GM12872 (cell line): ENCODE measurements at regions not wholly inside any gene's neighbourhood (a gene's known extent, or its start where the extent isn't known, plus 50 kb on each side); places are given as distances from the start of the nearest gene placed in this dataset.

Source experiments
- TF ChIP-seq, protein P1 (sequence below): IDR thresholded peaks from 3 replicates; pipeline ENCODE4 v1.5.1; 2011; ENCODE audit warnings: low read depth, mild to moderate bottlenecking, low read length, moderate library complexity; ENCODE audit not compliant: insufficient read depth

DNA sequence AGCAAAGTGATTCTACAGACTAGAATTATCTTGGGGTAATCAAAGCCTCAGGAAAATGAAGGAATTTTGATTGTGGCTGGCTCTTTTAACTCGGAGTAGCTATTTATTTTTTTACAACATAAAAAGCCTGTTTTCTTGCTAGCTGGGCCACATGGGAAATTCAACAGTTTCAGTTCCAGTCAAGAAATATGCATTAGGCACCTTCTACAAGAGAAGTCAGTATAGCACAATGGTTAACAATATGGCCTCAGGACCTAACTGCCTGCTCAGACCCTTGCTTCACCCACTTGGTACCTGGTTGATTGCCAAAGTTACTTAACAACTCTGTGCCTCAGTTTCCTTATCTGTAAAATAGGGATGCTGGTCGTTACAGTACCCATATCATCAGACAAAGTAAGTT, 586.2 kb downstream of the ZNF608 start:
- TF ChIP-seq, protein P1, sequence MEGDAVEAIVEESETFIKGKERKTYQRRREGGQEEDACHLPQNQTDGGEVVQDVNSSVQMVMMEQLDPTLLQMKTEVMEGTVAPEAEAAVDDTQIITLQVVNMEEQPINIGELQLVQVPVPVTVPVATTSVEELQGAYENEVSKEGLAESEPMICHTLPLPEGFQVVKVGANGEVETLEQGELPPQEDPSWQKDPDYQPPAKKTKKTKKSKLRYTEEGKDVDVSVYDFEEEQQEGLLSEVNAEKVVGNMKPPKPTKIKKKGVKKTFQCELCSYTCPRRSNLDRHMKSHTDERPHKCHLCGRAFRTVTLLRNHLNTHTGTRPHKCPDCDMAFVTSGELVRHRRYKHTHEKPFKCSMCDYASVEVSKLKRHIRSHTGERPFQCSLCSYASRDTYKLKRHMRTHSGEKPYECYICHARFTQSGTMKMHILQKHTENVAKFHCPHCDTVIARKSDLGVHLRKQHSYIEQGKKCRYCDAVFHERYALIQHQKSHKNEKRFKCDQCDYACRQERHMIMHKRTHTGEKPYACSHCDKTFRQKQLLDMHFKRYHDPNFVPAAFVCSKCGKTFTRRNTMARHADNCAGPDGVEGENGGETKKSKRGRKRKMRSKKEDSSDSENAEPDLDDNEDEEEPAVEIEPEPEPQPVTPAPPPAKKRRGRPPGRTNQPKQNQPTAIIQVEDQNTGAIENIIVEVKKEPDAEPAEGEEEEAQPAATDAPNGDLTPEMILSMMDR, result no peak

DNA sequence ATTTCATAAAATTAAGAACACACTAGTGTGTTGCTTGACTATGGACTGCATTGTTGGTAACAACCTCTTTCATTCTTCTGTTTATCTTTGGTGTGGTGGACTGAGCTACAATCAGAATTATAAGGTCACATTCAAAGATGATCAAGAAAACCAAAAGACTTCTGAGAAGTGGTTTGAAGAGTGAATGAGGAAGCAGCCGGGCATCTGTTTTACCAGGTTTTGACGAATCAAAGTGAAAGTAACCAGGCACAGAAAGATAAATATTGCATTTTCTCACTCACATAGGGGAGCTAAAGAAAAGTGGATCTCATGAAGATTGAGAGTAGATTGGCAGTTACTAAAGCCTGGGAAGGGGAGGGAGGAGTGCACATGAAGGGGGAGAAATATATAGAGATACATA, 589.1 kb downstream of the ZNF608 start:
- TF ChIP-seq, protein P1, result no peak

DNA sequence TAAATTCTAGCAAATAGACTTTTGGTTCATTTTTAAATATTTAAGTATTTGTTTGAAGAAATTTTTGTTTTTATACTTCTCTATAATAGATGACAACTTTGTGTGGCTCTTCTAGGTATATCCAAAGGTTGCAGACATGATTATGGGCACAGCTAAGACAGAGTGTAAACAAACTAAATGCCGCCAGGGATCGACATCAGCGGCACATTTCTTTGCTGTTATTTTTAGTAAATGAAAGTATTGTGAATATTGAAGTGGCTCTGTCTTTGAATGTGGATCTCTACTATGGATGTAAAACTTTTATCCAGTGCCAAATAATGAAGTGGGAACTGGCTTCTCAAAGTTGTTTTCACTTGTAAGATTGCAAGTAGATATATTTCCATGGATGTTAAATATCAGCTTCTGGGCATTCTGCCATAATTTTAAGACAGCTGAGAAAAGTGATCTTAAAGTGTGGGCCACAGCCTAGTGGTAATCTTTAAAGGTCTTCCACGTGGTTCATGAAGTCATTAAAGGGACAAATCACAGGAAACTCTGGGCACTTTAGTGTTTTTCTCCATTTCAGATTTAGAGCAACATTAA, 589.9 kb downstream of the ZNF608 start:
- TF ChIP-seq, protein P1, result no peak

DNA sequence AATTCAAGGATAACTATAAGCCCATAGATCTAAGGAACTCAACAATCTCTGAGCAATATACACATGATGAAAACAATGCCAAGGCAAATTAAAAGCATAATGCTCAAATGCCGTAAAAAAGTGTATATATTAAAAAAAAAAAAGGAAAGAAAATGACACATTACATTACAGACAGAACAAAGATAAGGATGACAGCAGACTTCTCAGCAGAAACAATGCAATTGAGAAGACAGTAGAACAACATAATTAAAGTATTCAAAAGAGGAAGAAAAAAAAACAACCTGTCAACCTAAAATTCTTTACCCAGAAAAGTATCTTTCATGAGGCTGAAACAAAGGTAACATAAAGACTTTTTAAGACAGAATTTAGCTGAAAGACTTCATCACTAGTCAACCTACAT, 591.7 kb downstream of the ZNF608 start:
- TF ChIP-seq, protein P1, result no peak

DNA sequence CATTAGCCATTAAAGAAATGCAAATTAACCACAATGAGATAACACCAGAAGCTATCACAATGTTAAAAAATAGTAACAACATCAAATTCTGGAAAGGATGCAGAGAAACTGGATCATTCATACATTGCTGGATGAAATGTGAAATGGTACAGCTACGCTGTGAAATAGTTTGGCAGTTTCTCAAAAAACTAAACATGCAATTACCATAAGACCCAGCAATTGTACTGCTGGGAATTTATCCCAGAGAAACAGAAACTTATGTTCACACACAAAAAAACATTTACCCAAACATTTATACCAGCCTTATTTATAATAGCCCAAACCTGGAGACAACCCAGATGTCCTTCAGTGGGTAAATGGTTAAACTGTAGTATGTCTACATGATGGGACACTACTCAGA, 592.9 kb downstream of the ZNF608 start:
- TF ChIP-seq, protein P1, result no peak

DNA sequence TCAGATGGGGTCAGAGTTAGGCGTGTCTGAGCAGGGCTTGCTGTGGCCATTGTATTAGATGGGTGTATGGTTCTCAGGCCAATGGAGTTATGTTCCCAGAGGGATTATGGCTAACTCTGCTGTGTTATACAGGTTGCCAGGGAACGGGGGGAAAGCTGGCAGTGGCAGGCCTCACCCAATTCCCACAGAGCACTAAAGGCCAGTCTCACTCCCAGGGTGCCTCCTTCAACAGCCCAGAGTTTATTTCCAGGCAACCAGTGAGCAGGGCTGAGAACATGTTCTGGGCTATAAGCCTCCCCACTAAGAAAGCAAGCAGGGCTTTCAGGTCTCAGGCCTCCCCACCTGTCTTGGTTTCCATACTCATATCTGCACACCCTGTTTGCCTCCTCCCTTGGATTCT, 597.9 kb downstream of the ZNF608 start:
- TF ChIP-seq, protein P1, result no peak

DNA sequence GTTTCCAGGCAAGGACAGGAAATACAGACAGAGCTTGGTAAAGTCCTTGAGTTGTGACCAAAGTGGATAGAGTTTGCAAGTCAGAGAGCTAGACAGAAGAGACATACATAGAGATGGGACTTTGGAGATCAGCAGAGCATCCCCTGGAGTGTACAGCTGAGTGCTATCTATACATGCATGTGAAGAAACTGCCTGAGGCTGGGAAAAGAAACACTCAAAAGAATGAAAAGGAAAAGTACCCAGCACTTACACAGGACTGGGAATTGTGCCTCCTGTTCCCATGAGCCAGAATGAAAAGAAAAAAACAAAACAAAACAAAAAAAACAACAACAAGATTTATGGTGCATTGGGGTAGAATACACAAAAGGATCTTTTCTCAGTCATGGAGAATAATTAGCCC, 606.4 kb downstream of the ZNF608 start:
- TF ChIP-seq, protein P1, result no peak

DNA sequence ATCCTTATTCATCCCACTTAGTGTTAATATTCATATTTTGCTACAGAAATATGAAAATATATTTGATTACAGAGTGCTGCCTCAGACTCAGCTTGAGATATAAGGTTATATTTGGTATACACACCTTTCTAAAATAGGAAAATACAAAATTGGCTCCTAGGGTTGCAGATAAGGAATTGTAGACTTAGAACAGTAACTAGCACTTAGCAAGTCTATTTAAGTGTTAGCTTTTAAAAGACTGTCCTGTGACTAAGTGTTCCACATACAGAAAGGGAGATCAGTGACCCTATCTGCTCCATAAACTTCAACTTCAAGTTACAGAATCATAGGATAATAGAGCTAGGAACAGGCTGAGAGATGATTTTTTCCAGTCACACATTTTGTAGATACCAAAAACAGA, 607.0 kb downstream of the ZNF608 start:
- TF ChIP-seq, protein P1, result no peak
